GM19463 (cell line): ENCODE measurements at regions not wholly inside any gene's neighbourhood (a gene's known extent, or its start where the extent isn't known, plus 50 kb on each side); places are given as distances from the start of the nearest gene placed in this dataset.

ENCODE experiments used
- ATAC-seq: cut with Tn5 transposase; IDR thresholded peaks from one replicate; pipeline ENCODE4 v1.9.1; 2021; ENCODE audit warnings: mild to moderate bottlenecking, moderate library complexity; ENCODE audit not compliant: unreplicated experiment

- ATAC-seq, result no peak
Observed at GRCh38 chr16:13852827-13853226, 67.1 kb upstream of the ERCC4 start.

- ATAC-seq, result no peak
Observed at GRCh38 chr16:13856398-13856797, 63.6 kb upstream of the ERCC4 start.

- ATAC-seq, result no peak
Observed at GRCh38 chr16:13856811-13857511, 63.0 kb upstream of the ERCC4 start.

DNA sequence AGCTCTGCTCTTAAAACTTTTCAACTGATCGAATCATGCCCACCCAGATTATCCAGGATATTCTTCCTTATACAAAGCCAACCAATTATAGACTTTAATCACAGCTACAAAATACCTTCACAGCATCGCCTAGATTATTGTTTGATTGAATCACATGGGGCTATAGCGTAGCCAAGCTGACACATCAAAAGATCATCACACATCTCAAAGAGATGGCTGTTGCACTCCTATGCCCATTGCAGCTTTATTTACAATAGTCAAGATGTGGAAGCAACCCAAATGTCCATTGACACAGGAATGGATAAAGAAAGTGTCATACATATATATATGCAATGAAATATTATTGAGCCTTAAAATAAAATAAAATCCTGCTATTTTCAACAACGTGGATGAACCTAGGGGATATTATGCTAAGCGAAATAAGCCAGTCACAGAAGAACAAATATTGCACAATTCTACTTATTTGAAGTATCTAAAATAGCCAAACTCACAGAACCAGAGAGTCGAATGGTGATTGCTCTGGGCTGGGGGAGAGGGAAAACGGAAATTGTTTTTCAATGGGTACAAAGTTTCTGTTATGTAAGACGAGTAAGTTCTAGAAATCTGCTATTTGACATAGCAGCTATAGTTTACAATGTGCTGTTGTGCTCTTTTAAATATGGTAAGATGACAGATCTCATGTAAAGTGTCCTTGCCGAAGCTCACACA is 60.9 kb upstream of the ERCC4 start:
- no peak for ATAC-seq

- no peak for ATAC-seq
Observed at GRCh38 chr16:13863075-13863765, 56.7 kb upstream of the ERCC4 start.

DNA sequence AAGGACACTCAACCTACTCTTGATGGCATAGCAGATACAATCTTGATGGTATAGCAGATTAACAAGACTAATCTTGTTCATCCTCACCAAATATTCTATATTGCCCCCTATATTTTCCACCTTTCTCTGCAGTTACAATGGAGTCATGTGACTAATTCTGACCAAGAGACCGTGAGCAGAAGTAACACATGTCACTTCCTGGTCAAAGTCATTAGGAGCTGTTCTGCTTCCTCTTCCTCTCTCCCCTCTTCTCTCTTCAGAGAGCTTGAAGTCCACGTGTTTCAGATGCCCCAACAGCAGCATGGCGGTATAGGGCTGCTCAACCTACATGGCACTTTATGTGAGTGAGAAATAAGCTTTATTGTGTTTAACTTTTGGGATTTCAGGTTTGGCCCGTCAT is 55.3 kb upstream of the ERCC4 start:
- ATAC-seq, result no peak

DNA sequence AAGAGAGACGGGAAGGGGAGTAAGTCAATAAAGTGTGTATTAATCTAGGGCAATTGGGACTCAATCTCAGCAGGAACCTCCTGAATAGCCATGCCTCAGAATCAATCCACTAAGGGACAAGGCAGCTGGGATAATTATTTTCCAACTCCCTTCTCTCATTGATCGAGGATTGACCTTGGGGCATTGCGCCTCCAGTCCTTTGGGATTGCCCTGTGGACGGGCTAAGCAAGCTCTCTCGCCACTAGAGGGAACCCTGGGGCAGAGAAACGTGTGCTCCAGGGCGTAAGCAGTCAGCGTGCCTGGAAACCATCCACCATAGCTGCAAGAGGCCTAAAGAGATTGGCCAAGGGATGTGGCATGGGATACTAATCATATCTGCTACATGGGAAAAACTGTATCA is 53.9 kb upstream of the ERCC4 start:
- no peak for ATAC-seq
